Keratinocyte (primary cell): ENCODE measurements at regions not wholly inside any gene's neighbourhood (a gene's known extent, or its start where the extent isn't known, plus 50 kb on each side); places are given as distances from the start of the nearest gene placed in this dataset.

ENCODE experiments used
- DNase-seq: peaks from one replicate; pipeline ENCODE4 v3.0.0-alpha.2; 2011; ENCODE audit warnings: low read depth, missing footprints, low spot score
- FAIRE-seq: peaks from 2 replicates; lab custom pipeline; 2011; peaks lifted over from hg19 to GRCh38; lab: Jason Lieb, UNC
- H2AFZ ChIP-seq: 2 replicates; pipeline ENCODE4 v1.6.0; 2012; ENCODE audit warnings: low read length, control low read depth, inconsistent platforms; ENCODE audit not compliant: control insufficient read depth
- H3K27ac ChIP-seq: 2 replicates; pipeline ENCODE4 v1.5.1; 2011; ENCODE audit warnings: low read length; ENCODE audit not compliant: control insufficient read depth, insufficient read depth
- H3K27me3 ChIP-seq: 3 replicates; pipeline ENCODE4 v1.6.0; 2011; ENCODE audit warnings: low read length; ENCODE audit not compliant: control insufficient read depth, insufficient read depth; ENCODE audit errors: extremely low read depth
- H3K36me3 ChIP-seq, 2 experiments: 2 replicates in 1 of 2; 3 replicates in 1 of 2; pipeline ENCODE4 v1.5.1; 2011; ENCODE audit warnings: low read length in 2 of 2, mild to moderate bottlenecking in 1 of 2; ENCODE audit not compliant: control insufficient read depth in 2 of 2, insufficient read depth in 2 of 2; ENCODE audit errors: extremely low read depth in 1 of 2
- H3K4me1 ChIP-seq: 3 replicates; pipeline ENCODE4 v1.5.1; 2011; ENCODE audit warnings: low read length; ENCODE audit not compliant: control insufficient read depth, insufficient read depth; ENCODE audit errors: extremely low read depth
- H3K4me2 ChIP-seq: 3 replicates; pipeline ENCODE4 v1.6.0; 2011; ENCODE audit warnings: low read depth, low read length; ENCODE audit not compliant: control insufficient read depth, insufficient read depth; ENCODE audit errors: extremely low read depth
- H3K4me3 ChIP-seq, 3 experiments: fragments of 200-600 bp in 1 of 3; sonication (generic) in 1 of 3; 2 replicates in 2 of 3; 3 replicates in 1 of 3; pipeline ENCODE4 v1.5.1; 2011 to 2016; ENCODE audit warnings: low read length in 3 of 3, mild to moderate bottlenecking in 3 of 3, control low read depth in 2 of 3, inconsistent platforms in 1 of 3, low read depth in 1 of 3, mixed read lengths in 1 of 3, mixed run types in 1 of 3, moderate library complexity in 1 of 3; ENCODE audit not compliant: control insufficient read depth in 2 of 3, insufficient read depth in 2 of 3; ENCODE audit errors: extremely low read depth in 1 of 3
- H3K79me2 ChIP-seq: 2 replicates; pipeline ENCODE4 v1.6.0; 2012; ENCODE audit warnings: low read length; ENCODE audit not compliant: control insufficient read depth, insufficient read depth
- H3K9ac ChIP-seq: 3 replicates; pipeline ENCODE4 v1.6.0; 2011; ENCODE audit warnings: low read length; ENCODE audit not compliant: control insufficient read depth, insufficient read depth; ENCODE audit errors: extremely low read depth
- H3K9me1 ChIP-seq: 3 replicates; pipeline ENCODE4 v1.6.0; 2011; ENCODE audit warnings: low read length; ENCODE audit not compliant: control insufficient read depth, insufficient read depth; ENCODE audit errors: extremely low read depth
- H3K9me3 ChIP-seq: 2 replicates; pipeline ENCODE4 v1.5.1; 2012; ENCODE audit warnings: low read depth, low read length; ENCODE audit not compliant: control insufficient read depth
- H4K20me1 ChIP-seq: 3 replicates; pipeline ENCODE4 v1.6.0; 2011; ENCODE audit warnings: low read length; ENCODE audit not compliant: control insufficient read depth, insufficient read depth; ENCODE audit errors: extremely low read depth
- CTCF ChIP-seq, 3 experiments: IDR thresholded peaks in 1 of 3; conservative IDR thresholded peaks in 1 of 3; optimal IDR thresholded peaks in 1 of 3; 2 replicates in 2 of 3; 3 replicates in 1 of 3; pipeline versions ENCODE3 to v1.5.1; 2011; ENCODE audit warnings: low read length in 3 of 3, mild to moderate bottlenecking in 3 of 3, moderate library complexity in 2 of 3, control low read depth in 1 of 3, inconsistent platforms in 1 of 3; ENCODE audit not compliant: insufficient read depth in 2 of 3; ENCODE audit errors: extremely low read depth in 1 of 3
- EZH2 ChIP-seq: IDR thresholded peaks from one replicate; pipeline ENCODE4 v1.6.1; 2012; ENCODE audit warnings: inconsistent platforms, mild to moderate bottlenecking, low read length, moderate library complexity
- dilution Hi-C: fragments of 300-500 bp; cut with MboI; formaldehyde crosslinking; loops from one replicate; pipeline ENCODE4 v1.7.0; 2020; ENCODE audit warnings: low sequenced_read_pairs; ENCODE audit not compliant: extremely low pct_ligation_motif_present

- dilution Hi-C loops, result no loop called here
These were observed 258.1 kb upstream of the IRX3 start for GRCh38 chr16:54544553-54545180.

GRCh38 chr16:54542805-54543505, 256.4 kb upstream of the IRX3 start:
- H2AFZ ChIP-seq, result no peak overlapping the region
- no peaks in the 10 kb centered on the region for H3K9me1 ChIP-seq
- dilution Hi-C loops, result no loop called here
- DNase-seq, result no peak
- H3K36me3 ChIP-seq, result no peaks in the 10 kb centered on the region
- peaks cover 12% of the 10 kb centered on the region for H3K27me3 ChIP-seq
- no peak overlapping the region for H3K4me2 ChIP-seq
- H3K4me3 ChIP-seq, result no peak overlapping the region
- no peaks in the 10 kb centered on the region for H3K4me1 ChIP-seq
- no peak for FAIRE-seq
- no peaks in the 10 kb centered on the region for H3K79me2 ChIP-seq
- H3K9ac ChIP-seq, result no peak overlapping the region
- TF ChIP-seq EZH2 (no peak), CTCF (optimal IDR thresholded peaks at IDR 0.05 in 1 of 3, IDR thresholded peaks at IDR 0.05 in 1 of 3, conservative IDR thresholded peaks at IDR 0.05 in 1 of 3; ENCODE audit: extremely low read depth in 1 of 3, insufficient read depth in 2 of 3, low read length in 3 of 3) (no peak)
- no peaks in the 10 kb centered on the region for H4K20me1 ChIP-seq
- H3K27ac ChIP-seq, result no peak overlapping the region
- no peaks in the 10 kb centered on the region for H3K9me3 ChIP-seq

More at GRCh38 chr16:54544553-54545180, 258.1 kb upstream of the IRX3 start:
- DNase-seq (no peak), FAIRE-seq (no peak)
- no peak overlapping the region for H3K27ac ChIP-seq
- no peak overlapping the region for H2AFZ ChIP-seq
- H3K4me1 ChIP-seq, result no peaks in the 10 kb centered on the region
- H3K9me1 ChIP-seq, result no peaks in the 10 kb centered on the region
- H3K9ac ChIP-seq, result no peak overlapping the region
- no peaks in the 10 kb centered on the region for H3K9me3 ChIP-seq
- H3K36me3 ChIP-seq, result no peaks in the 10 kb centered on the region
- peaks cover 9% of the 10 kb centered on the region for H3K27me3 ChIP-seq
- no peaks in the 10 kb centered on the region for H3K79me2 ChIP-seq
- no peak overlapping the region for H3K4me2 ChIP-seq
- no peaks in the 10 kb centered on the region for H4K20me1 ChIP-seq
- TF ChIP-seq EZH2, result no peak
- TF ChIP-seq CTCF (optimal IDR thresholded peaks at IDR 0.05 in 1 of 3, IDR thresholded peaks at IDR 0.05 in 1 of 3, conservative IDR thresholded peaks at IDR 0.05 in 1 of 3; ENCODE audit: extremely low read depth in 1 of 3, insufficient read depth in 2 of 3, low read length in 3 of 3), result no peak
- H3K4me3 ChIP-seq, result no peak overlapping the region
